ENCODE measurements at regions not wholly inside any gene's neighbourhood (a gene's known extent, or its start where the extent isn't known, plus 50 kb on each side); places are given as distances from the start of the nearest gene placed in this dataset.

- TF ChIP-seq, protein P1, sequence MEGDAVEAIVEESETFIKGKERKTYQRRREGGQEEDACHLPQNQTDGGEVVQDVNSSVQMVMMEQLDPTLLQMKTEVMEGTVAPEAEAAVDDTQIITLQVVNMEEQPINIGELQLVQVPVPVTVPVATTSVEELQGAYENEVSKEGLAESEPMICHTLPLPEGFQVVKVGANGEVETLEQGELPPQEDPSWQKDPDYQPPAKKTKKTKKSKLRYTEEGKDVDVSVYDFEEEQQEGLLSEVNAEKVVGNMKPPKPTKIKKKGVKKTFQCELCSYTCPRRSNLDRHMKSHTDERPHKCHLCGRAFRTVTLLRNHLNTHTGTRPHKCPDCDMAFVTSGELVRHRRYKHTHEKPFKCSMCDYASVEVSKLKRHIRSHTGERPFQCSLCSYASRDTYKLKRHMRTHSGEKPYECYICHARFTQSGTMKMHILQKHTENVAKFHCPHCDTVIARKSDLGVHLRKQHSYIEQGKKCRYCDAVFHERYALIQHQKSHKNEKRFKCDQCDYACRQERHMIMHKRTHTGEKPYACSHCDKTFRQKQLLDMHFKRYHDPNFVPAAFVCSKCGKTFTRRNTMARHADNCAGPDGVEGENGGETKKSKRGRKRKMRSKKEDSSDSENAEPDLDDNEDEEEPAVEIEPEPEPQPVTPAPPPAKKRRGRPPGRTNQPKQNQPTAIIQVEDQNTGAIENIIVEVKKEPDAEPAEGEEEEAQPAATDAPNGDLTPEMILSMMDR (IDR thresholded peaks at IDR 0.05), result no peak
- TF ChIP-seq POLR2A (IDR thresholded peaks at IDR 0.05), result no peak
These were observed 202.8 kb upstream of the RND3 start for GRCh38 chr2:150690261-150690660.
